ENCODE measurements at regions not wholly inside any gene's neighbourhood (a gene's known extent, or its start where the extent isn't known, plus 50 kb on each side); places are given as distances from the start of the nearest gene placed in this dataset.

DNA sequence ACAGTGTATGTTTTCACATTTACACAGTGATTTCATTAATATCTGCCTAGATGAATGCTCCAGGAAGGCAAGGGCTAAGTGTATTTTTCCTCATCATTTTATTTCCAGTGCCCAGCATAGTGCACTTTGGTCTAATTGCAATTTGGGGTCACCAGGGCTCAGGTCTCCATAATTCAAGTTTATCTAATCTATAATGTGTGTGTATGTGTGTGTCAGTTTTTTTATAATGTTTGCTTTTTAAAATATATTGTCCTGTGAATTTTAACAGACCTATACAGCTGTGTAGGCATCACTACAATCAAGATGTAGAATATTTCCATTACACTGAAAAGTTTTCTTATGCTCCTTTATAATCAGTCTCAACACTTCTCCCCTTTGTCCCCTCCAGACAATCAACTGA lies 620.4 kb downstream of the STK39 start:
- H3K4me3 ChIP-seq: no peak overlapping the region
- H3K27ac ChIP-seq: no peak overlapping the region
- no peaks in the 10 kb centered on the region for H3K36me3 ChIP-seq
- DNase-seq: no peak
- H3K27me3 ChIP-seq: no peaks in the 10 kb centered on the region
- intact Hi-C loops (cut with DNase I): no loop called here
- TF ChIP-seq, protein P1, sequence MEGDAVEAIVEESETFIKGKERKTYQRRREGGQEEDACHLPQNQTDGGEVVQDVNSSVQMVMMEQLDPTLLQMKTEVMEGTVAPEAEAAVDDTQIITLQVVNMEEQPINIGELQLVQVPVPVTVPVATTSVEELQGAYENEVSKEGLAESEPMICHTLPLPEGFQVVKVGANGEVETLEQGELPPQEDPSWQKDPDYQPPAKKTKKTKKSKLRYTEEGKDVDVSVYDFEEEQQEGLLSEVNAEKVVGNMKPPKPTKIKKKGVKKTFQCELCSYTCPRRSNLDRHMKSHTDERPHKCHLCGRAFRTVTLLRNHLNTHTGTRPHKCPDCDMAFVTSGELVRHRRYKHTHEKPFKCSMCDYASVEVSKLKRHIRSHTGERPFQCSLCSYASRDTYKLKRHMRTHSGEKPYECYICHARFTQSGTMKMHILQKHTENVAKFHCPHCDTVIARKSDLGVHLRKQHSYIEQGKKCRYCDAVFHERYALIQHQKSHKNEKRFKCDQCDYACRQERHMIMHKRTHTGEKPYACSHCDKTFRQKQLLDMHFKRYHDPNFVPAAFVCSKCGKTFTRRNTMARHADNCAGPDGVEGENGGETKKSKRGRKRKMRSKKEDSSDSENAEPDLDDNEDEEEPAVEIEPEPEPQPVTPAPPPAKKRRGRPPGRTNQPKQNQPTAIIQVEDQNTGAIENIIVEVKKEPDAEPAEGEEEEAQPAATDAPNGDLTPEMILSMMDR (IDR thresholded peaks at IDR 0.05): no peak
- TF ChIP-seq POLR2A (IDR thresholded peaks at IDR 0.05): no peak
- no peak for TF ChIP-seq EP300 (IDR thresholded peaks at IDR 0.05)
- H3K9me3 ChIP-seq: no peaks in the 10 kb centered on the region
- no peaks in the 10 kb centered on the region for H3K4me1 ChIP-seq (ENCODE audit: insufficient read depth)

DNA sequence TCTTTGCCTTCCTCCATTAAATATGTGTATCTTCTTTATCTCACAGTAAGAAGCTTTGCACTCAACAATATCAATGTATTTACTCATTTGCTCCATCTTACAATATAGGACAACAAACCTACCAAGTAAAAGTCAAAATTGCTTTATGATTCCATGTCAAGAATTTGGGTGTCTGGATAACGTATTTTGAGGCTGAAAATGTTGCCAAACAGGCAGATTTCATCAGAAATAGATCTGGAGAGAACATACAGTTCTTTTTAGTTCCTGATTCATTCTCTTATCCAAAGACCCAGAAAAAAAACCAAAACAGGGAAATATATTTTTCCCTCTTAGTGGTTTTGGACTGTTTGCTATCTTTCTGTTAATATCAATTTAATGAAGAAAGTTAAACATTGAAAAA lies 621.1 kb downstream of the STK39 start:
- Histone ChIP-seq H3K4me1 (ENCODE audit: insufficient read depth) (no peaks in the 10 kb centered on the region), H3K27ac (no peak overlapping the region), H3K36me3 (no peaks in the 10 kb centered on the region), H3K4me3 (no peak overlapping the region), H3K9me3 (no peaks in the 10 kb centered on the region), H3K27me3 (no peaks in the 10 kb centered on the region)
- intact Hi-C loops (cut with DNase I): no loop called here
- no peak for DNase-seq
- TF ChIP-seq POLR2A (IDR thresholded peaks at IDR 0.05) (no peak), EP300 (IDR thresholded peaks at IDR 0.05) (no peak)
- TF ChIP-seq, protein P1 (IDR thresholded peaks at IDR 0.05): no peak
- WGBS, 3 donors: 15 to 33% (median 27%) methylated on average over 1 of the region's 1 CpG

DNA sequence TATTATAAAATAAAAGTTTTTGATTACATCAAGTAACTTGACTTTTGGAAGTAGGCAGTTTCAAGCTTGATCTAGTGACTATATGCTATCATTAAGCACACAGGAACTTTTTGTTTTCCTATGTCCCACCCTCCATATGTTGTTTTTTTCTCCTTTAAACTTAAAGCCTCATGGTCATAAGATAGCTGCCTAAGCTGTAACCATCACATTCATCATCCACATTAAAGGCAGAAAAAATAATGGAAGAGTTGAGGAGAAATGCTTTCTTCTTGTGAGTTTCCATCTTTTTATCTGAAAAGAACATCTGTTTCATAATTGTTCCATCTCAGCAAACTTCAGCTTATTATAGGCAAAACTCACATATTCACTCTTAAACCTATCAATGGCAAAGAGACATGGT lies 630.4 kb downstream of the STK39 start:
- TF ChIP-seq POLR2A (IDR thresholded peaks at IDR 0.05): no peak
- no peak for TF ChIP-seq EP300 (IDR thresholded peaks at IDR 0.05)
- TF ChIP-seq, protein P1 (IDR thresholded peaks at IDR 0.05): no peak
- Histone ChIP-seq H3K36me3 (no peaks in the 10 kb centered on the region), H3K4me1 (ENCODE audit: insufficient read depth) (no peaks in the 10 kb centered on the region), H3K9me3 (no peaks in the 10 kb centered on the region), H3K27me3 (no peaks in the 10 kb centered on the region), H3K27ac (no peak overlapping the region), H3K4me3 (no peak overlapping the region)
- intact Hi-C loops (cut with DNase I): no loop called here
- DNase-seq: no peak

DNA sequence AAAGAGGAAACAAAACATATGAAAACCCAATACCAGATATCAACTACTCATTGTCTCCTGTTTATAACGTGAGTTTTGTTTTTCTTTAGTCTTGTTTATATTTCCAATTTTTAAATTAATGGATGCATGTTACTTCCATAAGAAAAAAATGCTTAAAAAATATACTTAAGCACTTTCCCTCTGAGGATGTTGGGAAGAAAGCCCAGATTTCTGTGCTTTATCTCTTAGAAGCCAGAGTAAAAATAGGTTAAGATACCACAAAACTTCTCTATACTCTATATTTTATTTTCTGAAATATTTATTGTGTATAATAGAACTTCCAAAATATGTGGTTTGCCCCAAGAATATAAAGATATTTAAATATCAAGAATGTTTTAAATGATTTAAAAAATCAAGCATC lies 633.9 kb downstream of the STK39 start:
- no peaks in the 10 kb centered on the region for H3K4me1 ChIP-seq (ENCODE audit: insufficient read depth)
- 13 to 20% (median 13%) methylated on average over 1 of the region's 1 CpG for WGBS, 3 donors
- no peak for DNase-seq

More for the DNA sequence above, 633.9 kb downstream of the STK39 start:
- H3K27me3 ChIP-seq: no peaks in the 10 kb centered on the region
- TF ChIP-seq, protein P1 (IDR thresholded peaks at IDR 0.05): no peak
- TF ChIP-seq POLR2A (IDR thresholded peaks at IDR 0.05) (no peak), EP300 (IDR thresholded peaks at IDR 0.05) (no peak)
- H3K9me3 ChIP-seq: no peaks in the 10 kb centered on the region
- intact Hi-C loops (cut with DNase I): no loop called here
- H3K36me3 ChIP-seq: no peaks in the 10 kb centered on the region
- no peak overlapping the region for H3K27ac ChIP-seq
- H3K4me3 ChIP-seq: no peak overlapping the region
